HepG2 (cell line): ENCODE measurements at regions not wholly inside any gene's neighbourhood (a gene's known extent, or its start where the extent isn't known, plus 50 kb on each side); places are given as distances from the start of the nearest gene placed in this dataset.

Experiments
- ATAC-seq: fragments of 200-7000 bp; cut with Tn5 transposase; 3 replicates; pipeline ENCODE4 v1.9.1; 2020; ENCODE audit warnings: mild to moderate bottlenecking, moderate library complexity
- BruUV-seq: library from RNA; stranded (reverse); fragments of 400-500 nt; replicated peaks from 2 replicates; lab custom pipeline; 2021; lab: Mats Ljungman, UMichigan
- CTCF ChIA-PET: fragments of 300-600 bp; formaldehyde crosslinking; extraction: SDS; loops from one replicate; lab custom pipeline; 2021; ENCODE audit warnings: low total read pairs, inconsistent platforms, low intra/inter-chr PET ratio; lab: Yijun Ruan, JAX
- POLR2A ChIA-PET: fragments of 350-600 bp; sonication (Branson Sonifier 250); formaldehyde crosslinking; loops from one replicate; lab custom pipeline; 2020; ENCODE audit warnings: antibody characterized with exemption, inconsistent platforms; lab: Yijun Ruan, JAX
- DNase-seq: peaks from one replicate; pipeline ENCODE4 v3.0.0-alpha.2; 2015; ENCODE audit warnings: low spot score
- FAIRE-seq: peaks from 3 replicates; lab custom pipeline; 2011; peaks lifted over from hg19 to GRCh38; lab: Jason Lieb, UNC
- H2AFZ ChIP-seq: one replicate; pipeline ENCODE4 v1.6.1; 2011; ENCODE audit warnings: low read length, inconsistent platforms
- H3K27ac ChIP-seq: fragments of 300-600 bp; 3 replicates; pipeline ENCODE4 v1.8.0; 2011; ENCODE audit warnings: mixed run types, mild to moderate bottlenecking, mixed read lengths, low read length, inconsistent platforms; ENCODE audit not compliant: insufficient read depth; ENCODE audit errors: extremely low read length
- H3K27me3 ChIP-seq, 2 experiments: fragments of 200-600 bp in 1 of 2; 2 replicates in 1 of 2; 3 replicates in 1 of 2; pipeline versions ENCODE4 v1.6.0 to v1.8.0; 2011; ENCODE audit warnings: low read length in 2 of 2, mild to moderate bottlenecking in 2 of 2, moderate library complexity in 2 of 2, inconsistent platforms in 1 of 2; ENCODE audit not compliant: insufficient read depth in 2 of 2, control insufficient read depth in 1 of 2
- H3K36me3 ChIP-seq, 2 experiments: fragments of 200-600 bp in 1 of 2; replicated peaks in 1 of 2; 2 replicates in 1 of 2; 3 replicates in 1 of 2; pipeline versions ENCODE4 v1.5.1 to v1.8.0; 2011; ENCODE audit warnings: low read length in 2 of 2, inconsistent platforms in 1 of 2; ENCODE audit not compliant: insufficient read depth in 2 of 2, control insufficient read depth in 1 of 2
- H3K4me1 ChIP-seq: 2 replicates; pipeline ENCODE4 v1.5.1; 2012; ENCODE audit warnings: low read length, inconsistent platforms; ENCODE audit not compliant: insufficient read depth
- H3K4me2 ChIP-seq: 2 replicates; pipeline ENCODE4 v1.6.0; 2011; ENCODE audit warnings: low read depth, low read length, inconsistent platforms
- H3K4me3 ChIP-seq, 3 experiments: fragments of 200-600 bp in 1 of 3; sonication (generic), shearing (Covaris generic) in 1 of 3; replicated peaks in 1 of 3; 2 replicates each; pipeline ENCODE4 v1.5.1; 2011 to 2016; ENCODE audit warnings: low read length in 3 of 3, inconsistent platforms in 2 of 3, low read depth in 2 of 3, mild to moderate bottlenecking in 2 of 3, control low read depth in 1 of 3, mixed read lengths in 1 of 3; ENCODE audit not compliant: insufficient read depth in 1 of 3
- H3K79me2 ChIP-seq: one replicate; pipeline ENCODE4 v1.6.1; 2011; ENCODE audit warnings: low read length, inconsistent platforms; ENCODE audit not compliant: insufficient read depth
- H3K9ac ChIP-seq: 2 replicates; pipeline ENCODE4 v1.6.0; 2011; ENCODE audit warnings: mild to moderate bottlenecking, low read depth, low read length, inconsistent platforms; ENCODE audit not compliant: insufficient read depth
- H3K9me3 ChIP-seq: 2 replicates; pipeline ENCODE4 v1.5.1; 2012; ENCODE audit warnings: mild to moderate bottlenecking, low read length
- H4K20me1 ChIP-seq: 2 replicates; pipeline ENCODE4 v1.6.0; 2011; ENCODE audit warnings: inconsistent platforms, mild to moderate bottlenecking, low read length, moderate library complexity; ENCODE audit not compliant: insufficient read depth
- AGO2 ChIP-seq: fragments of 200-400 bp; formaldehyde crosslinking; optimal IDR thresholded peaks from 2 replicates; pipeline ENCODE3; 2017; ENCODE audit warnings: mild to moderate bottlenecking, low read depth, low read length, moderate library complexity
- BHLHE40 ChIP-seq: IDR thresholded peaks from 2 replicates; pipeline ENCODE4 v1.6.1; 2011; ENCODE audit warnings: low read length, improper control_type of control experiment
- DMAP1 ChIP-seq: IDR thresholded peaks from 2 replicates; pipeline ENCODE4 v1.6.1; 2016
- EED ChIP-seq: sonication (generic); formaldehyde crosslinking; IDR thresholded peaks from 2 replicates; pipeline ENCODE4 v1.5.0; 2020; ENCODE audit warnings: mild to moderate bottlenecking, missing genetic modification reagents
- ELF3 ChIP-seq: IDR thresholded peaks from 2 replicates; pipeline ENCODE4 v1.6.1; 2016; ENCODE audit warnings: missing genetic modification reagents, missing compliant biosample characterization
- FOXK2 ChIP-seq: fragments of 450-650 bp; IDR thresholded peaks from 2 replicates; pipeline ENCODE4 v1.6.1; 2016
- GTF3A ChIP-seq: sonication (generic); formaldehyde crosslinking; conservative IDR thresholded peaks from 2 replicates; pipeline ENCODE4 v1.4.0; 2020; ENCODE audit warnings: mild to moderate bottlenecking, missing genetic modification reagents
- HCFC1 ChIP-seq: fragments of 150-350 bp; IDR thresholded peaks from 2 replicates; pipeline ENCODE4 v1.6.1; 2014; ENCODE audit warnings: low read depth, low read length
- RAD51 ChIP-seq: fragments of 450-650 bp; IDR thresholded peaks from 2 replicates; pipeline ENCODE4 v1.6.1; 2016; ENCODE audit warnings: borderline replicate concordance
- SMAD9 ChIP-seq: sonication (generic); formaldehyde crosslinking; IDR thresholded peaks from 2 replicates; pipeline ENCODE4 v1.5.1; 2020; ENCODE audit warnings: mild to moderate bottlenecking, missing genetic modification reagents
- TAF1 ChIP-seq: sonication (generic); formaldehyde crosslinking; IDR thresholded peaks from 2 replicates; pipeline ENCODE4 v1.4.0; 2020; ENCODE audit warnings: missing genetic modification reagents
- YEATS2 ChIP-seq: sonication (generic); formaldehyde crosslinking; IDR thresholded peaks from 2 replicates; pipeline ENCODE4 v1.4.0; 2020; ENCODE audit warnings: missing genetic modification reagents, borderline replicate concordance
- ZNF737 ChIP-seq: sonication (generic); formaldehyde crosslinking; IDR thresholded peaks from 2 replicates; pipeline ENCODE4 v1.5.0; 2020; ENCODE audit warnings: missing genetic modification reagents, mild to moderate bottlenecking, borderline replicate concordance
- ZZZ3 ChIP-seq: sonication (generic); formaldehyde crosslinking; IDR thresholded peaks from 2 replicates; pipeline ENCODE4 v1.4.0; 2020; ENCODE audit warnings: missing genetic modification reagents, mild to moderate bottlenecking, borderline replicate concordance
- WGBS: methylation state at CpG from one replicate; pipeline ENCODE4 v1.1.6; 2017; ENCODE audit warnings: low lambda C conversion rate; 5-methylcytosine and 5-hydroxymethylcytosine counted together
- in situ Hi-C: cut with HindIII; loops from 2 replicates; pipeline ENCODE4 v1.10.0; 2017; ENCODE audit warnings: low pct_unique_long_range_greater_than_20kb; ENCODE audit not compliant: extremely low pct_ligation_motif_present
- intact Hi-C: fragments of 100-400 bp; cut with micrococcal nuclease; formaldehyde crosslinking; loops from one replicate; pipeline ENCODE4 v1.10.0; 2022; ENCODE audit not compliant: unreplicated experiment
- TF ChIP-seq, protein P1 (sequence below): sonication (generic); formaldehyde crosslinking; conservative IDR thresholded peaks from 2 replicates; pipeline ENCODE4 v1.8.1; 2023; ENCODE audit warnings: missing genetic modification reagents
- TF ChIP-seq, protein P2 (sequence below): sonication (generic); formaldehyde crosslinking; IDR thresholded peaks from 2 replicates; pipeline ENCODE4 v1.8.0; 2022; ENCODE audit warnings: mild to moderate bottlenecking, missing genetic modification reagents; ENCODE audit not compliant: insufficient replicate concordance
- TF ChIP-seq, protein P3 (sequence below): sonication (generic); formaldehyde crosslinking; IDR thresholded peaks from 2 replicates; pipeline ENCODE4 v1.4.0; 2020; ENCODE audit warnings: mild to moderate bottlenecking, missing genetic modification reagents, borderline replicate concordance

DNA sequence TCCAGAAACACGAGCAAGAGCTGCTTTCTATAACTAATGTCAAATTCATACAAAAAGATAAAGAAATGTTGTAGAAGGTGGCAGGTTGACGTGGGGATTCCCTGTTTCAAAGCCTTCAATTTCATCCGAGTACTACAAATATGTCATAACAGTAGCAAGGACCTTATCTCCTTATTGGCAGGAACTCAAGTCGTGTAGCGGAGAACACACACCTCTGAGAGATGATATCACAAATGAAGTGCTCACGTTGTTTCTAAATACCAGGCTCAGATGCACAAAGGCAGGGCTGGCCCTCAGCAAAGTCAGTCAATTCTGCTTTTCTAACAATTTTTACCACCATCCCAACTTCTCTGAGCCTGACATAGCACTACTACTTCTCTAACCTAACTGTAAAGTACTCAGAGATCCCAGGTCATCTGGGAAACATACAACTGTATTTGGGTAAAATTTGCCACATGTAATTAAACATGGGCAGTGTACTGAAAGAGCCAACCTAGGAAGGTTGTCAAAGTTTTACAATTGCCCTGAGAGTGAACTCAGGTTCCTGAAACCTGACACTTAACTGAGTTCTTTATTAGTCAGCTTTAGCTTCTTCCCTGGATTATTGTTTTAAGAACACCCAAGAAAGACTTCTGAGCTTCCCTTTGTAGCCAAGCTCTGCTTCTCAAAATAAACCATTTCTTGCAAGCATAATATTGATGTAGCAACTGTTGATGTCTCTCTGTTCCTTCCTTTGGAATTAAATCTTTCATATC is 813.7 kb upstream of the ACVR2A start:
- H4K20me1 ChIP-seq, result no peaks in the 10 kb centered on the region
- WGBS, result 7% methylated on average over 6 of the region's 6 CpGs
- POLR2A ChIA-PET, result no interaction called here
- CTCF ChIA-PET, result no interaction called here
- H3K9me3 ChIP-seq, result no peaks in the 10 kb centered on the region
- intact Hi-C loops, result no loop called here
- H3K79me2 ChIP-seq, result no peaks in the 10 kb centered on the region
- H3K36me3 ChIP-seq, result no peaks in the 10 kb centered on the region
- H3K4me3 ChIP-seq, result no peak overlapping the region
- in situ Hi-C loops, result no loop called here
- H3K4me1 ChIP-seq, result no peaks in the 10 kb centered on the region
- H2AFZ ChIP-seq, result no peak overlapping the region
- FAIRE-seq (no peak), DNase-seq (no peak), ATAC-seq (no peak)
- H3K27ac ChIP-seq, result no peak overlapping the region
- H3K9ac ChIP-seq, result no peak overlapping the region
- BruUV-seq, result no TSS peak
- no peaks in the 10 kb centered on the region for H3K27me3 ChIP-seq
- H3K4me2 ChIP-seq, result no peak overlapping the region
- TF ChIP-seq AGO2, result no peak
- TF ChIP-seq RAD51, result no peak
- no peak for TF ChIP-seq YEATS2
- TF ChIP-seq, protein P1, sequence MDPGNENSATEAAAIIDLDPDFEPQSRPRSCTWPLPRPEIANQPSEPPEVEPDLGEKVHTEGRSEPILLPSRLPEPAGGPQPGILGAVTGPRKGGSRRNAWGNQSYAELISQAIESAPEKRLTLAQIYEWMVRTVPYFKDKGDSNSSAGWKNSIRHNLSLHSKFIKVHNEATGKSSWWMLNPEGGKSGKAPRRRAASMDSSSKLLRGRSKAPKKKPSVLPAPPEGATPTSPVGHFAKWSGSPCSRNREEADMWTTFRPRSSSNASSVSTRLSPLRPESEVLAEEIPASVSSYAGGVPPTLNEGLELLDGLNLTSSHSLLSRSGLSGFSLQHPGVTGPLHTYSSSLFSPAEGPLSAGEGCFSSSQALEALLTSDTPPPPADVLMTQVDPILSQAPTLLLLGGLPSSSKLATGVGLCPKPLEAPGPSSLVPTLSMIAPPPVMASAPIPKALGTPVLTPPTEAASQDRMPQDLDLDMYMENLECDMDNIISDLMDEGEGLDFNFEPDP (CRISPR knock-in tag), result no peak
- TF ChIP-seq DMAP1 (CRISPR knock-in tag), result no peak
- no peak for TF ChIP-seq FOXK2
- no peak for TF ChIP-seq HCFC1
- no peak for TF ChIP-seq ELF3 (CRISPR knock-in tag)
- TF ChIP-seq TAF1 (CRISPR knock-in tag), result no peak
- TF ChIP-seq ZNF737, result no peak
- no peak for TF ChIP-seq GTF3A (CRISPR knock-in tag)
- TF ChIP-seq, protein P2, sequence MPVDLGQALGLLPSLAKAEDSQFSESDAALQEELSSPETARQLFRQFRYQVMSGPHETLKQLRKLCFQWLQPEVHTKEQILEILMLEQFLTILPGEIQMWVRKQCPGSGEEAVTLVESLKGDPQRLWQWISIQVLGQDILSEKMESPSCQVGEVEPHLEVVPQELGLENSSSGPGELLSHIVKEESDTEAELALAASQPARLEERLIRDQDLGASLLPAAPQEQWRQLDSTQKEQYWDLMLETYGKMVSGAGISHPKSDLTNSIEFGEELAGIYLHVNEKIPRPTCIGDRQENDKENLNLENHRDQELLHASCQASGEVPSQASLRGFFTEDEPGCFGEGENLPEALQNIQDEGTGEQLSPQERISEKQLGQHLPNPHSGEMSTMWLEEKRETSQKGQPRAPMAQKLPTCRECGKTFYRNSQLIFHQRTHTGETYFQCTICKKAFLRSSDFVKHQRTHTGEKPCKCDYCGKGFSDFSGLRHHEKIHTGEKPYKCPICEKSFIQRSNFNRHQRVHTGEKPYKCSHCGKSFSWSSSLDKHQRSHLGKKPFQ (CRISPR knock-in tag), result no peak
- TF ChIP-seq EED (CRISPR knock-in tag), result no peak
- no peak for TF ChIP-seq SMAD9
- TF ChIP-seq, protein P3, sequence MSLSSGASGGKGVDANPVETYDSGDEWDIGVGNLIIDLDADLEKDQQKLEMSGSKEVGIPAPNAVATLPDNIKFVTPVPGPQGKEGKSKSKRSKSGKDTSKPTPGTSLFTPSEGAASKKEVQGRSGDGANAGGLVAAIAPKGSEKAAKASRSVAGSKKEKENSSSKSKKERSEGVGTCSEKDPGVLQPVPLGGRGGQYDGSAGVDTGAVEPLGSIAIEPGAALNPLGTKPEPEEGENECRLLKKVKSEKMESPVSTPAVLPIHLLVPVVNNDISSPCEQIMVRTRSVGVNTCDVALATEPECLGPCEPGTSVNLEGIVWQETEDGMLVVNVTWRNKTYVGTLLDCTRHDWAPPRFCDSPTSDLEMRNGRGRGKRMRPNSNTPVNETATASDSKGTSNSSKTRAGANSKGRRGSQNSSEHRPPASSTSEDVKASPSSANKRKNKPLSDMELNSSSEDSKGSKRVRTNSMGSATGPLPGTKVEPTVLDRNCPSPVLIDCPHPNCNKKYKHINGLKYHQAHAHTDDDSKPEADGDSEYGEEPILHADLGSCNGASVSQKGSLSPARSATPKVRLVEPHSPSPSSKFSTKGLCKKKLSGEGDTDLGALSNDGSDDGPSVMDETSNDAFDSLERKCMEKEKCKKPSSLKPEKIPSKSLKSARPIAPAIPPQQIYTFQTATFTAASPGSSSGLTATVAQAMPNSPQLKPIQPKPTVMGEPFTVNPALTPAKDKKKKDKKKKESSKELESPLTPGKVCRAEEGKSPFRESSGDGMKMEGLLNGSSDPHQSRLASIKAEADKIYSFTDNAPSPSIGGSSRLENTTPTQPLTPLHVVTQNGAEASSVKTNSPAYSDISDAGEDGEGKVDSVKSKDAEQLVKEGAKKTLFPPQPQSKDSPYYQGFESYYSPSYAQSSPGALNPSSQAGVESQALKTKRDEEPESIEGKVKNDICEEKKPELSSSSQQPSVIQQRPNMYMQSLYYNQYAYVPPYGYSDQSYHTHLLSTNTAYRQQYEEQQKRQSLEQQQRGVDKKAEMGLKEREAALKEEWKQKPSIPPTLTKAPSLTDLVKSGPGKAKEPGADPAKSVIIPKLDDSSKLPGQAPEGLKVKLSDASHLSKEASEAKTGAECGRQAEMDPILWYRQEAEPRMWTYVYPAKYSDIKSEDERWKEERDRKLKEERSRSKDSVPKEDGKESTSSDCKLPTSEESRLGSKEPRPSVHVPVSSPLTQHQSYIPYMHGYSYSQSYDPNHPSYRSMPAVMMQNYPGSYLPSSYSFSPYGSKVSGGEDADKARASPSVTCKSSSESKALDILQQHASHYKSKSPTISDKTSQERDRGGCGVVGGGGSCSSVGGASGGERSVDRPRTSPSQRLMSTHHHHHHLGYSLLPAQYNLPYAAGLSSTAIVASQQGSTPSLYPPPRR (CRISPR knock-in tag), result no peak
- TF ChIP-seq BHLHE40, result no peak
- no peak for TF ChIP-seq ZZZ3 (CRISPR knock-in tag)
